Loucy (cell line): ENCODE measurements at regions not wholly inside any gene's neighbourhood (a gene's known extent, or its start where the extent isn't known, plus 50 kb on each side); places are given as distances from the start of the nearest gene placed in this dataset.

Experiments
- H2AFZ ChIP-seq: fragments of 200-600 bp; sonication (generic); 2 replicates; pipeline ENCODE4 v1.6.0; 2016; ENCODE audit warnings: antibody characterized with exemption, mild to moderate bottlenecking, low read length, moderate library complexity
- H3F3A ChIP-seq: fragments of 200-600 bp; 2 replicates; pipeline ENCODE4 v1.6.0; 2016; ENCODE audit warnings: antibody characterized with exemption, low read depth, mild to moderate bottlenecking
- H3K27me3 ChIP-seq: fragments of 200-600 bp; sonication (generic); 2 replicates; pipeline ENCODE4 v1.6.1; 2014; ENCODE audit warnings: low read length, mild to moderate bottlenecking; ENCODE audit not compliant: insufficient read depth, poor library complexity, severe bottlenecking
- H3K36me3 ChIP-seq: fragments of 200-600 bp; sonication (generic); 2 replicates; pipeline ENCODE4 v1.6.1; 2016; ENCODE audit warnings: low read length; ENCODE audit not compliant: insufficient read depth
- H3K4me1 ChIP-seq: fragments of 200-600 bp; sonication (generic); 2 replicates; pipeline ENCODE4 v1.5.1; 2014; ENCODE audit warnings: low read length, mild to moderate bottlenecking; ENCODE audit not compliant: insufficient read depth, poor library complexity, severe bottlenecking
- H3K4me2 ChIP-seq: fragments of 200-600 bp; sonication (generic); 2 replicates; pipeline ENCODE4 v1.6.0; 2014; ENCODE audit warnings: antibody characterized with exemption, low read length, low read depth, mild to moderate bottlenecking; ENCODE audit not compliant: poor library complexity, severe bottlenecking
- H3K4me3 ChIP-seq: fragments of 200-600 bp; sonication (generic); 2 replicates; pipeline ENCODE4 v1.5.1; 2014; ENCODE audit warnings: low read length, mild to moderate bottlenecking, mixed read lengths; ENCODE audit not compliant: poor library complexity, severe bottlenecking
- H3K79me2 ChIP-seq: fragments of 200-600 bp; sonication (generic); 2 replicates; pipeline ENCODE4 v1.6.1; 2014; ENCODE audit warnings: low read length; ENCODE audit not compliant: insufficient read depth
- H3K9ac ChIP-seq: fragments of 200-600 bp; sonication (generic); 2 replicates; pipeline ENCODE4 v1.6.0; 2014; ENCODE audit warnings: mild to moderate bottlenecking, low read depth, low read length, moderate library complexity; ENCODE audit not compliant: poor library complexity, severe bottlenecking
- H3K9me2 ChIP-seq: fragments of 200-600 bp; sonication (generic); replicated peaks from 2 replicates; pipeline ENCODE4 v1.6.1; 2016; ENCODE audit warnings: low read depth, low read length, mixed read lengths
- H3K9me3 ChIP-seq: fragments of 200-600 bp; sonication (generic); 2 replicates; pipeline ENCODE4 v1.6.1; 2014; ENCODE audit warnings: mild to moderate bottlenecking, antibody characterized with exemption, low read length, low read depth; ENCODE audit not compliant: insufficient read depth
- H4K20me1 ChIP-seq: fragments of 200-600 bp; sonication (generic); 2 replicates; pipeline ENCODE4 v1.6.0; 2014; ENCODE audit warnings: antibody characterized with exemption, low read length, mild to moderate bottlenecking; ENCODE audit not compliant: insufficient read depth, poor library complexity, severe bottlenecking
- EZH2phosphoT487 ChIP-seq: fragments of 200-600 bp; IDR thresholded peaks from 2 replicates; pipeline ENCODE4 v1.6.1; 2018; ENCODE audit warnings: antibody characterized with exemption, mild to moderate bottlenecking, moderate library complexity, borderline replicate concordance
- TF ChIP-seq, protein P1 (sequence below): fragments of 200-600 bp; sonication (generic); conservative IDR thresholded peaks from 2 replicates; pipeline ENCODE4 v1.5.1; 2014; ENCODE audit warnings: mild to moderate bottlenecking, antibody characterized with exemption, low read length

DNA sequence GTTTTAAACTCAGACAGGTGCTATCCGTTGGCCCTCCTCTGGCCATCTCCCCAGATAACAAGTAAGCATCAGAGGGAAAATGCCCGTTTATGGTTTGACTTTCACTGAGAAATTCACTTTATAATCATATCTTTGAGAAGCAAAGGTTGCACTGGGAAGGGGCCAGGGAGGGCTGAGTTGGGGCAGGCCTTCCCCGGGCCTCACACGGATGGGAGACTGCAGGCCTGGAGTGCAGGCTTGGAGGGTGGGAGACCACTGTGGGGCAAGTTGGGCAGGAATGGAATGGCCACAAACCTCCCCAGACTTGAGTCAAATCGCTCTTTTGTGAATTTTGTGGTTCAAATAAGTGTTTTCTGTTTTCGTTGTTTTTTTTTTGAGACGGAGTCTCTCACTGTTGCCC lies 451.7 kb downstream of the TSHZ3 start:
- H4K20me1 ChIP-seq: no peaks in the 10 kb centered on the region
- no peaks in the 10 kb centered on the region for H3K36me3 ChIP-seq
- H3K4me1 ChIP-seq: no peaks in the 10 kb centered on the region
- TF ChIP-seq EZH2phosphoT487: no peak
- TF ChIP-seq, protein P1, sequence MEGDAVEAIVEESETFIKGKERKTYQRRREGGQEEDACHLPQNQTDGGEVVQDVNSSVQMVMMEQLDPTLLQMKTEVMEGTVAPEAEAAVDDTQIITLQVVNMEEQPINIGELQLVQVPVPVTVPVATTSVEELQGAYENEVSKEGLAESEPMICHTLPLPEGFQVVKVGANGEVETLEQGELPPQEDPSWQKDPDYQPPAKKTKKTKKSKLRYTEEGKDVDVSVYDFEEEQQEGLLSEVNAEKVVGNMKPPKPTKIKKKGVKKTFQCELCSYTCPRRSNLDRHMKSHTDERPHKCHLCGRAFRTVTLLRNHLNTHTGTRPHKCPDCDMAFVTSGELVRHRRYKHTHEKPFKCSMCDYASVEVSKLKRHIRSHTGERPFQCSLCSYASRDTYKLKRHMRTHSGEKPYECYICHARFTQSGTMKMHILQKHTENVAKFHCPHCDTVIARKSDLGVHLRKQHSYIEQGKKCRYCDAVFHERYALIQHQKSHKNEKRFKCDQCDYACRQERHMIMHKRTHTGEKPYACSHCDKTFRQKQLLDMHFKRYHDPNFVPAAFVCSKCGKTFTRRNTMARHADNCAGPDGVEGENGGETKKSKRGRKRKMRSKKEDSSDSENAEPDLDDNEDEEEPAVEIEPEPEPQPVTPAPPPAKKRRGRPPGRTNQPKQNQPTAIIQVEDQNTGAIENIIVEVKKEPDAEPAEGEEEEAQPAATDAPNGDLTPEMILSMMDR: no peak
- peaks cover 2% of the 10 kb centered on the region; the same call in 1 of the 2 replicates for H3K9me3 ChIP-seq
- no peak overlapping the region for H3K4me3 ChIP-seq
- H3K4me2 ChIP-seq: no peak overlapping the region
- H3K9me2 ChIP-seq: no peaks in the 10 kb centered on the region
- H3K79me2 ChIP-seq: no peaks in the 10 kb centered on the region
- no peak overlapping the region for H3K9ac ChIP-seq
- no peaks in the 10 kb centered on the region for H3K27me3 ChIP-seq
- H2AFZ ChIP-seq: no peak overlapping the region
- no peaks in the 10 kb centered on the region for H3F3A ChIP-seq

DNA sequence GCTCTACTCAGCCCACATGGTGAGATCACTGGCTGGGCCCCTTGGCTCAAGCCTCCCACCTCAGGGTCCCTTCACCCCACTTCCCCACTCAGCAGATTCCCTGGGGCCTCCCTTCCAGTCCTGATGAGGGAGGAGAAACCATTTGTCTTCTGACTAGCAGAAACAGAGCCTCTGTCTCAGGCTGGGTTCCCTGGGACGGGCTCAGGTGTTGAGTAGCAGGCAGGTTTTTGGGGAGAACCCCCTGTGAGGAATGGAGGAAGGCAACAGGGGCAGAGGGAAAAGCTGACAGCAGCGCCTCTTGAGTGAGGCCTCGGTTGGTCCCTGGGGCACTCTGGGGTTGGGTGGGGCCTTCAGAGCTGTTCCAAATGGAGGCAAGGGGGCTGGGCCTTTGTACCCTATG lies 452.2 kb downstream of the TSHZ3 start:
- no peaks in the 10 kb centered on the region for H4K20me1 ChIP-seq
- H3K36me3 ChIP-seq: no peaks in the 10 kb centered on the region
- no peaks in the 10 kb centered on the region for H3K79me2 ChIP-seq
- no peaks in the 10 kb centered on the region for H3F3A ChIP-seq
- H3K9me2 ChIP-seq: no peaks in the 10 kb centered on the region
- H3K27me3 ChIP-seq: no peaks in the 10 kb centered on the region
- H3K9me3 ChIP-seq: no peaks in the 10 kb centered on the region; the same call in 1 of the 2 replicates
- H3K4me3 ChIP-seq: no peak overlapping the region
- H2AFZ ChIP-seq: no peak overlapping the region
- H3K4me2 ChIP-seq: no peak overlapping the region
- TF ChIP-seq, protein P1: no peak
- TF ChIP-seq EZH2phosphoT487: no peak
- no peaks in the 10 kb centered on the region for H3K4me1 ChIP-seq
- no peak overlapping the region for H3K9ac ChIP-seq

DNA sequence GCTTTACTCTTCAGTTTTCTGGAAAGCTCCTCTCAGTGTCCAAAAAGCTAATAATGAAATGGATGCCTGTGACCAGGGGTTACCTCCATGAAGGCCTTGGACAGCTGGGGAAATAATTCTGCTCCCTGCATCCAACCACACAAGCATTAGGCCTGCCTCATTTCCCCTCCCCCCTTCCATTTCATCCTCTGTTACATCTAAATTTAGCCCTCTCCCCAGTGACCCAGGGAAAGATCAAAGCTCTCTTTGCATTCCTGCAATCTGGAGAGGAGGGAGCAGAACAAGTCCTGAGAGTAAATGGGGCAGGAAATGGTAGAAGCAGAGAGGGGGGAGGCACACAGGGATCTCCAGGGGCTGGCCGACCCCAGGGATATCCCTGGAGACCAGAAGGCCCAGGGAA lies 452.7 kb downstream of the TSHZ3 start:
- Histone ChIP-seq H3K9ac (no peak overlapping the region), H3K79me2 (no peaks in the 10 kb centered on the region), H3K4me2 (no peak overlapping the region), H2AFZ (no peak overlapping the region), H3K9me3 (peaks cover 2% of the 10 kb centered on the region; the same call in 1 of the 2 replicates), H3K9me2 (no peaks in the 10 kb centered on the region), H4K20me1 (no peaks in the 10 kb centered on the region), H3K27me3 (no peaks in the 10 kb centered on the region), H3K36me3 (no peaks in the 10 kb centered on the region), H3F3A (no peaks in the 10 kb centered on the region), H3K4me1 (no peaks in the 10 kb centered on the region), H3K4me3 (no peak overlapping the region)
- TF ChIP-seq, protein P1: no peak
- TF ChIP-seq EZH2phosphoT487: no peak
